DOHH2 (cell line): ENCODE measurements at regions not wholly inside any gene's neighbourhood (a gene's known extent, or its start where the extent isn't known, plus 50 kb on each side); places are given as distances from the start of the nearest gene placed in this dataset.

Experiments
- H3F3A ChIP-seq: fragments of 200-600 bp; sonication (generic), shearing (Covaris generic); 2 replicates; pipeline ENCODE4 v1.6.0; 2016; ENCODE audit warnings: antibody characterized with exemption, mild to moderate bottlenecking; ENCODE audit not compliant: control insufficient read depth, insufficient read depth
- H3K27ac ChIP-seq: fragments of 200-600 bp; sonication (generic); 2 replicates; pipeline ENCODE4 v1.5.1; 2014; ENCODE audit warnings: low read depth, mild to moderate bottlenecking, low read length, moderate library complexity
- H3K27me3 ChIP-seq: fragments of 200-600 bp; sonication (generic); 2 replicates; pipeline ENCODE4 v1.6.1; 2014; ENCODE audit warnings: mild to moderate bottlenecking, low read length, mixed read lengths; ENCODE audit not compliant: control insufficient read depth
- H3K36me3 ChIP-seq: fragments of 200-600 bp; sonication (generic); 2 replicates; pipeline ENCODE4 v1.6.1; 2014; ENCODE audit warnings: mild to moderate bottlenecking, low read length, moderate library complexity, mixed read lengths; ENCODE audit not compliant: control insufficient read depth
- H3K4me1 ChIP-seq: fragments of 200-600 bp; sonication (generic); 2 replicates; pipeline ENCODE4 v1.6.1; 2014; ENCODE audit warnings: mild to moderate bottlenecking, low read length, mixed read lengths; ENCODE audit not compliant: control insufficient read depth
- H3K4me2 ChIP-seq: fragments of 200-600 bp; sonication (generic); 2 replicates; pipeline ENCODE4 v1.6.0; 2014; ENCODE audit warnings: mild to moderate bottlenecking, low read length, moderate library complexity
- H3K4me3 ChIP-seq: fragments of 200-600 bp; sonication (generic); 2 replicates; pipeline ENCODE4 v1.5.1; 2014; ENCODE audit warnings: mild to moderate bottlenecking, low read length, mixed read lengths
- H3K79me2 ChIP-seq: fragments of 200-600 bp; sonication (generic); 2 replicates; pipeline ENCODE4 v1.6.1; 2014; ENCODE audit warnings: mild to moderate bottlenecking, low read length, mixed read lengths; ENCODE audit not compliant: control insufficient read depth
- H3K9me2 ChIP-seq: fragments of 200-600 bp; sonication (generic); replicated peaks from 2 replicates; pipeline ENCODE4 v1.6.1; 2014; ENCODE audit warnings: mild to moderate bottlenecking, low read length, mixed read lengths; ENCODE audit not compliant: control insufficient read depth
- H3K9me3 ChIP-seq: fragments of 200-600 bp; sonication (generic); 2 replicates; pipeline ENCODE4 v1.6.1; 2014; ENCODE audit warnings: antibody characterized with exemption, low read length, mixed read lengths; ENCODE audit not compliant: control insufficient read depth, insufficient read depth
- H4K20me1 ChIP-seq: fragments of 200-600 bp; sonication (generic); 2 replicates; pipeline ENCODE4 v1.6.0; 2014; ENCODE audit warnings: low read depth, mild to moderate bottlenecking, antibody characterized with exemption, low read length, moderate library complexity; ENCODE audit not compliant: control insufficient read depth, insufficient read depth
- CTCF ChIP-seq: fragments of 200-600 bp; sonication (generic); IDR thresholded peaks from one replicate; pipeline ENCODE4 v1.5.1; 2014; ENCODE audit warnings: antibody characterized with exemption, mild to moderate bottlenecking, low read depth, low read length; ENCODE audit not compliant: poor library complexity, severe bottlenecking
- EZH2phosphoT487 ChIP-seq: fragments of 200-600 bp; sonication (generic); IDR thresholded peaks from 2 replicates; pipeline ENCODE4 v1.6.1; 2017; ENCODE audit warnings: borderline replicate concordance, mild to moderate bottlenecking, antibody characterized with exemption, low read length, moderate library complexity, mixed read lengths

GRCh38 chr10:34890939-34891338, 75.8 kb upstream of the PARD3 start:
- Histone ChIP-seq H3K4me1 (no peaks in the 10 kb centered on the region), H3K4me2 (no peak overlapping the region), H3K27ac (no peak overlapping the region), H3K9me2 (no peaks in the 10 kb centered on the region), H3K9me3 (no peaks in the 10 kb centered on the region), H3K36me3 (no peaks in the 10 kb centered on the region), H3K27me3 (no peaks in the 10 kb centered on the region), H3F3A (no peaks in the 10 kb centered on the region), H4K20me1 (no peaks in the 10 kb centered on the region), H3K4me3 (no peak overlapping the region), H3K79me2 (no peaks in the 10 kb centered on the region)
- TF ChIP-seq CTCF, result no peak
- TF ChIP-seq EZH2phosphoT487, result no peak

GRCh38 chr10:34889004-34889869, 74.1 kb upstream of the PARD3 start:
- Histone ChIP-seq H3K4me3 (no peak overlapping the region), H3K9me2 (no peaks in the 10 kb centered on the region), H3K9me3 (no peaks in the 10 kb centered on the region), H3K36me3 (no peaks in the 10 kb centered on the region), H3K27ac (no peak overlapping the region), H3K79me2 (no peaks in the 10 kb centered on the region), H3K4me2 (no peak overlapping the region), H3K27me3 (no peaks in the 10 kb centered on the region; the same call in 1 of the 2 replicates), H3K4me1 (no peaks in the 10 kb centered on the region), H3F3A (no peaks in the 10 kb centered on the region), H4K20me1 (no peaks in the 10 kb centered on the region)
- TF ChIP-seq EZH2phosphoT487 (no peak), CTCF (no peak)

- Histone ChIP-seq H3K79me2 (no peaks in the 10 kb centered on the region), H3K4me2 (no peak overlapping the region), H3K36me3 (no peaks in the 10 kb centered on the region), H3K27ac (no peak overlapping the region), H4K20me1 (no peaks in the 10 kb centered on the region), H3K9me2 (no peaks in the 10 kb centered on the region), H3K9me3 (no peaks in the 10 kb centered on the region), H3F3A (no peaks in the 10 kb centered on the region), H3K27me3 (no peaks in the 10 kb centered on the region; the same call in 1 of the 2 replicates), H3K4me3 (no peak overlapping the region), H3K4me1 (no peaks in the 10 kb centered on the region)
- TF ChIP-seq EZH2phosphoT487 (no peak), CTCF (no peak)
Observed at GRCh38 chr10:34886906-34887642, 72.0 kb upstream of the PARD3 start.
